OCI-LY1 (cell line): ENCODE measurements at regions not wholly inside any gene's neighbourhood (a gene's known extent, or its start where the extent isn't known, plus 50 kb on each side); places are given as distances from the start of the nearest gene placed in this dataset.

Experiments
- H2AFZ ChIP-seq: fragments of 200-600 bp; sonication (generic), shearing (Covaris generic); 2 replicates; pipeline ENCODE4 v1.6.0; 2014; ENCODE audit warnings: antibody characterized with exemption, mild to moderate bottlenecking, low read length
- H3F3A ChIP-seq: fragments of 200-600 bp; sonication (generic), shearing (Covaris generic); 2 replicates; pipeline ENCODE4 v1.6.0; 2014; ENCODE audit warnings: mild to moderate bottlenecking, antibody characterized with exemption, low read length, moderate library complexity; ENCODE audit not compliant: insufficient read depth
- H3K27ac ChIP-seq: fragments of 200-600 bp; sonication (generic); 2 replicates; pipeline ENCODE4 v1.5.1; 2014; ENCODE audit warnings: low read length, mixed run types, mild to moderate bottlenecking, low read depth; ENCODE audit not compliant: poor library complexity, severe bottlenecking
- H3K27me3 ChIP-seq: fragments of 200-600 bp; sonication (generic); 2 replicates; pipeline ENCODE4 v1.6.0; 2014; ENCODE audit warnings: antibody characterized with exemption, mild to moderate bottlenecking, low read length, moderate library complexity; ENCODE audit not compliant: insufficient read depth
- H3K36me3 ChIP-seq: fragments of 200-600 bp; sonication (generic); 2 replicates; pipeline ENCODE4 v1.6.1; 2014; ENCODE audit warnings: mild to moderate bottlenecking, antibody characterized with exemption, low read length, moderate library complexity, mixed read lengths; ENCODE audit not compliant: insufficient read depth
- H3K4me1 ChIP-seq: fragments of 200-600 bp; sonication (generic); 2 replicates; pipeline ENCODE4 v1.5.1; 2014; ENCODE audit warnings: mild to moderate bottlenecking, low read length, moderate library complexity; ENCODE audit not compliant: insufficient read depth, severe bottlenecking
- H3K4me2 ChIP-seq: fragments of 200-600 bp; sonication (generic), shearing (Covaris generic); 2 replicates; pipeline ENCODE4 v1.6.1; 2014; ENCODE audit warnings: low read length
- H3K4me3 ChIP-seq: fragments of 200-600 bp; sonication (generic); 2 replicates; pipeline ENCODE4 v1.5.1; 2014; ENCODE audit warnings: low read length, low read depth, mild to moderate bottlenecking, mixed read lengths; ENCODE audit not compliant: poor library complexity, severe bottlenecking
- H3K79me2 ChIP-seq: fragments of 200-600 bp; shearing (Covaris generic); 2 replicates; pipeline ENCODE4 v1.6.1; 2016; ENCODE audit warnings: mixed run types, low read length, mixed read lengths; ENCODE audit not compliant: insufficient read depth
- H3K9ac ChIP-seq: fragments of 200-600 bp; sonication (generic), shearing (Covaris generic); 2 replicates; pipeline ENCODE4 v1.6.1; 2014; ENCODE audit warnings: mild to moderate bottlenecking, low read length, mixed read lengths
- H3K9me2 ChIP-seq: fragments of 200-600 bp; sonication (generic), shearing (Covaris generic); 2 replicates; pipeline ENCODE4 v1.6.1; 2014; ENCODE audit warnings: low read depth, mild to moderate bottlenecking, low read length, mixed read lengths
- H3K9me3 ChIP-seq: fragments of 200-600 bp; shearing (Covaris generic); 2 replicates; pipeline ENCODE4 v1.6.1; 2014; ENCODE audit warnings: low read length, mixed read lengths
- H4K20me1 ChIP-seq: fragments of 200-600 bp; sonication (generic), shearing (Covaris generic); 2 replicates; pipeline ENCODE4 v1.6.0; 2016; ENCODE audit warnings: mild to moderate bottlenecking, low read length; ENCODE audit not compliant: insufficient read depth
- CTCF ChIP-seq: fragments of 200-600 bp; sonication (generic), shearing (Covaris generic); IDR thresholded peaks from 2 replicates; pipeline ENCODE4 v1.5.1; 2017; ENCODE audit warnings: mild to moderate bottlenecking, antibody characterized with exemption, low read length, moderate library complexity, mixed read lengths
- EZH2 ChIP-seq: fragments of 200-600 bp; sonication (generic), shearing (Covaris generic); IDR thresholded peaks from 2 replicates; pipeline ENCODE4 v1.8.0; 2017; ENCODE audit warnings: borderline replicate concordance, mixed run types, mild to moderate bottlenecking, antibody characterized with exemption, low read length, moderate library complexity, mixed read lengths

GRCh38 chr7:17446340-17446739 lies 147.9 kb downstream of the AHR start:
- Histone ChIP-seq H3K4me2 (no peak overlapping the region), H3K79me2 (no peaks in the 10 kb centered on the region), H3K9me3 (no peaks in the 10 kb centered on the region), H3K4me1 (no peaks in the 10 kb centered on the region), H3F3A (no peaks in the 10 kb centered on the region), H3K27ac (no peak overlapping the region), H2AFZ (no peak overlapping the region), H3K9ac (no peak overlapping the region), H3K36me3 (no peaks in the 10 kb centered on the region), H3K9me2 (no peaks in the 10 kb centered on the region), H4K20me1 (no peaks in the 10 kb centered on the region), H3K27me3 (no peaks in the 10 kb centered on the region), H3K4me3 (no peak overlapping the region)
- TF ChIP-seq EZH2 (no peak), CTCF (no peak)

GRCh38 chr7:17447728-17448478 lies 149.5 kb downstream of the AHR start:
- H3K36me3 ChIP-seq: no peaks in the 10 kb centered on the region

GRCh38 chr7:17448479-17449423 lies 150.3 kb downstream of the AHR start:
- Histone ChIP-seq H3K36me3 (no peaks in the 10 kb centered on the region), H3K4me3 (no peak overlapping the region), H3K9me3 (no peaks in the 10 kb centered on the region), H4K20me1 (no peaks in the 10 kb centered on the region), H3F3A (no peaks in the 10 kb centered on the region), H3K9me2 (no peaks in the 10 kb centered on the region), H3K27me3 (no peaks in the 10 kb centered on the region), H3K4me1 (no peaks in the 10 kb centered on the region), H3K27ac (no peak overlapping the region), H2AFZ (no peak overlapping the region), H3K9ac (no peak overlapping the region), H3K79me2 (no peaks in the 10 kb centered on the region), H3K4me2 (no peak overlapping the region)
- no peak for TF ChIP-seq CTCF
- TF ChIP-seq EZH2: no peak

More at GRCh38 chr7:17447728-17448478, 149.5 kb downstream of the AHR start:
- Histone ChIP-seq H4K20me1 (no peaks in the 10 kb centered on the region), H3F3A (no peaks in the 10 kb centered on the region), H3K27me3 (no peaks in the 10 kb centered on the region), H3K4me3 (no peak overlapping the region), H3K9ac (no peak overlapping the region), H3K4me2 (no peak overlapping the region), H3K79me2 (no peaks in the 10 kb centered on the region), H3K27ac (no peak overlapping the region), H3K9me2 (no peaks in the 10 kb centered on the region), H2AFZ (no peak overlapping the region), H3K4me1 (no peaks in the 10 kb centered on the region), H3K9me3 (no peaks in the 10 kb centered on the region)
- no peak for TF ChIP-seq CTCF
- TF ChIP-seq EZH2: no peak
